HepG2 (cell line): ENCODE measurements at regions not wholly inside any gene's neighbourhood (a gene's known extent, or its start where the extent isn't known, plus 50 kb on each side); places are given as distances from the start of the nearest gene placed in this dataset.

Source experiments
- ATAC-seq: fragments of 200-7000 bp; cut with Tn5 transposase; 3 replicates; pipeline ENCODE4 v1.9.1; 2020; ENCODE audit warnings: mild to moderate bottlenecking, moderate library complexity
- BruUV-seq: library from RNA; stranded (reverse); fragments of 400-500 nt; replicated peaks from 2 replicates; lab custom pipeline; 2021; lab: Mats Ljungman, UMichigan
- CTCF ChIA-PET: fragments of 300-600 bp; formaldehyde crosslinking; extraction: SDS; loops from one replicate; lab custom pipeline; 2021; ENCODE audit warnings: low total read pairs, inconsistent platforms, low intra/inter-chr PET ratio; lab: Yijun Ruan, JAX
- POLR2A ChIA-PET: fragments of 350-600 bp; sonication (Branson Sonifier 250); formaldehyde crosslinking; loops from one replicate; lab custom pipeline; 2020; ENCODE audit warnings: antibody characterized with exemption, inconsistent platforms; lab: Yijun Ruan, JAX
- DNase-seq: peaks from one replicate; pipeline ENCODE4 v3.0.0-alpha.2; 2015; ENCODE audit warnings: low spot score
- FAIRE-seq: peaks from 3 replicates; lab custom pipeline; 2011; peaks lifted over from hg19 to GRCh38; lab: Jason Lieb, UNC
- H2AFZ ChIP-seq: one replicate; pipeline ENCODE4 v1.6.1; 2011; ENCODE audit warnings: low read length, inconsistent platforms
- H3K27ac ChIP-seq: fragments of 300-600 bp; 3 replicates; pipeline ENCODE4 v1.8.0; 2011; ENCODE audit warnings: mixed run types, mild to moderate bottlenecking, mixed read lengths, low read length, inconsistent platforms; ENCODE audit not compliant: insufficient read depth; ENCODE audit errors: extremely low read length
- H3K27me3 ChIP-seq, 2 experiments: fragments of 200-600 bp in 1 of 2; 2 replicates in 1 of 2; 3 replicates in 1 of 2; pipeline versions ENCODE4 v1.6.0 to v1.8.0; 2011; ENCODE audit warnings: low read length in 2 of 2, mild to moderate bottlenecking in 2 of 2, moderate library complexity in 2 of 2, inconsistent platforms in 1 of 2; ENCODE audit not compliant: insufficient read depth in 2 of 2, control insufficient read depth in 1 of 2
- H3K36me3 ChIP-seq, 2 experiments: fragments of 200-600 bp in 1 of 2; replicated peaks in 1 of 2; 2 replicates in 1 of 2; 3 replicates in 1 of 2; pipeline versions ENCODE4 v1.5.1 to v1.8.0; 2011; ENCODE audit warnings: low read length in 2 of 2, inconsistent platforms in 1 of 2; ENCODE audit not compliant: insufficient read depth in 2 of 2, control insufficient read depth in 1 of 2
- H3K4me1 ChIP-seq: 2 replicates; pipeline ENCODE4 v1.5.1; 2012; ENCODE audit warnings: low read length, inconsistent platforms; ENCODE audit not compliant: insufficient read depth
- H3K4me2 ChIP-seq: 2 replicates; pipeline ENCODE4 v1.6.0; 2011; ENCODE audit warnings: low read depth, low read length, inconsistent platforms
- H3K4me3 ChIP-seq, 3 experiments: fragments of 200-600 bp in 1 of 3; sonication (generic), shearing (Covaris generic) in 1 of 3; replicated peaks in 1 of 3; 2 replicates each; pipeline ENCODE4 v1.5.1; 2011 to 2016; ENCODE audit warnings: low read length in 3 of 3, inconsistent platforms in 2 of 3, low read depth in 2 of 3, mild to moderate bottlenecking in 2 of 3, control low read depth in 1 of 3, mixed read lengths in 1 of 3; ENCODE audit not compliant: insufficient read depth in 1 of 3
- H3K79me2 ChIP-seq: one replicate; pipeline ENCODE4 v1.6.1; 2011; ENCODE audit warnings: low read length, inconsistent platforms; ENCODE audit not compliant: insufficient read depth
- H3K9ac ChIP-seq: 2 replicates; pipeline ENCODE4 v1.6.0; 2011; ENCODE audit warnings: mild to moderate bottlenecking, low read depth, low read length, inconsistent platforms; ENCODE audit not compliant: insufficient read depth
- H3K9me3 ChIP-seq: 2 replicates; pipeline ENCODE4 v1.5.1; 2012; ENCODE audit warnings: mild to moderate bottlenecking, low read length
- H4K20me1 ChIP-seq: 2 replicates; pipeline ENCODE4 v1.6.0; 2011; ENCODE audit warnings: inconsistent platforms, mild to moderate bottlenecking, low read length, moderate library complexity; ENCODE audit not compliant: insufficient read depth
- ARNT2 ChIP-seq: sonication (generic); formaldehyde crosslinking; IDR thresholded peaks from 2 replicates; pipeline ENCODE4 v1.8.0; 2022; ENCODE audit warnings: mild to moderate bottlenecking, low read depth, missing genetic modification reagents, moderate library complexity
- CCAR2 ChIP-seq: fragments of 200-400 bp; formaldehyde crosslinking; optimal IDR thresholded peaks from 2 replicates; pipeline ENCODE3; 2018; ENCODE audit warnings: low read depth, mild to moderate bottlenecking, low read length, moderate library complexity
- CEBPB ChIP-seq: IDR thresholded peaks from 2 replicates; pipeline ENCODE4 v1.6.1; 2011; ENCODE audit warnings: low read depth, low read length, improper control_type of control experiment, borderline replicate concordance
- ETV5 ChIP-seq: IDR thresholded peaks from 2 replicates; pipeline ENCODE4 v1.6.1; 2018; ENCODE audit warnings: missing biosample characterization, missing genetic modification reagents, inconsistent platforms, borderline replicate concordance
- NFRKB ChIP-seq: fragments of 450-650 bp; IDR thresholded peaks from 2 replicates; pipeline ENCODE4 v1.6.1; 2017
- ONECUT2 ChIP-seq: sonication (generic); formaldehyde crosslinking; IDR thresholded peaks from 2 replicates; pipeline ENCODE4 v1.4.0; 2020; ENCODE audit warnings: missing genetic modification reagents
- RERE ChIP-seq: IDR thresholded peaks from 2 replicates; pipeline ENCODE4 v1.6.1; 2016; ENCODE audit warnings: low read depth, missing genetic modification reagents, missing compliant biosample characterization
- STAG1 ChIP-seq: sonication (generic); formaldehyde crosslinking; IDR thresholded peaks from 2 replicates; pipeline ENCODE4 v1.4.0; 2020; ENCODE audit warnings: missing genetic modification reagents
- THAP9 ChIP-seq: sonication (generic); formaldehyde crosslinking; IDR thresholded peaks from 2 replicates; pipeline ENCODE4; 2020; ENCODE audit warnings: missing genetic modification reagents, mild to moderate bottlenecking, borderline replicate concordance
- ZBTB46 ChIP-seq: sonication (generic); formaldehyde crosslinking; IDR thresholded peaks from 2 replicates; pipeline ENCODE4 v1.4.0; 2020; ENCODE audit warnings: mild to moderate bottlenecking, missing genetic modification reagents, borderline replicate concordance
- ZMYM4 ChIP-seq: sonication (generic); formaldehyde crosslinking; IDR thresholded peaks from 2 replicates; pipeline ENCODE4 v1.8.1; 2023; ENCODE audit warnings: mild to moderate bottlenecking, missing genetic modification reagents
- ZNF275 ChIP-seq: sonication (generic); formaldehyde crosslinking; IDR thresholded peaks from 2 replicates; pipeline ENCODE4 v1.8.0; 2022; ENCODE audit warnings: missing genetic modification reagents, mild to moderate bottlenecking, inconsistent platforms, borderline replicate concordance
- ZSCAN31 ChIP-seq: sonication (generic); formaldehyde crosslinking; IDR thresholded peaks from 2 replicates; pipeline ENCODE4 v1.5.0; 2020; ENCODE audit warnings: low read depth, mild to moderate bottlenecking, missing genetic modification reagents
- WGBS: methylation state at CpG from one replicate; pipeline ENCODE4 v1.1.6; 2017; ENCODE audit warnings: low lambda C conversion rate; 5-methylcytosine and 5-hydroxymethylcytosine counted together
- in situ Hi-C: cut with HindIII; loops from 2 replicates; pipeline ENCODE4 v1.10.0; 2017; ENCODE audit warnings: low pct_unique_long_range_greater_than_20kb; ENCODE audit not compliant: extremely low pct_ligation_motif_present
- intact Hi-C: fragments of 100-400 bp; cut with micrococcal nuclease; formaldehyde crosslinking; loops from one replicate; pipeline ENCODE4 v1.10.0; 2022; ENCODE audit not compliant: unreplicated experiment

- TF ChIP-seq ZBTB46, result no peak
- TF ChIP-seq ONECUT2 (CRISPR knock-in tag), result no peak
- no peak for TF ChIP-seq ZNF275
- TF ChIP-seq CEBPB, result no peak
- no peak for TF ChIP-seq ARNT2 (CRISPR knock-in tag)
- TF ChIP-seq THAP9 (CRISPR knock-in tag), result no peak
Observed at GRCh38 chr11:129612447-129612961, 203.1 kb upstream of the TMEM45B start (continued).

GRCh38 chr11:129613071-129613470 is 202.6 kb upstream of the TMEM45B start:
- no peak overlapping the region for H3K9ac ChIP-seq
- no peak overlapping the region for H3K4me3 ChIP-seq
- in situ Hi-C loops (no loop called here), intact Hi-C loops (no loop called here)
- POLR2A ChIA-PET, result no interaction called here
- CTCF ChIA-PET, result no interaction called here
- H3K9me3 ChIP-seq, result no peaks in the 10 kb centered on the region
- no peak overlapping the region for H2AFZ ChIP-seq
- no peak overlapping the region for H3K27ac ChIP-seq
- no peak for ATAC-seq
- no peaks in the 10 kb centered on the region for H3K36me3 ChIP-seq
- no peak for DNase-seq
- H3K27me3 ChIP-seq, result peaks cover 0 to 29% of the 10 kb centered on the region in 2 experiments; a peak in 1 of 5 replicates
- no peak overlapping the region for H3K4me2 ChIP-seq
- no peaks in the 10 kb centered on the region for H3K79me2 ChIP-seq
- WGBS, result 31% methylated on average over 3 of the region's 3 CpGs
- no TSS peak for BruUV-seq
- no peaks in the 10 kb centered on the region for H4K20me1 ChIP-seq
- FAIRE-seq, result no peak
- no peaks in the 10 kb centered on the region for H3K4me1 ChIP-seq
- no peak for TF ChIP-seq ZMYM4 (CRISPR knock-in tag)
- 0 out of 2 replicates have a peak, but pooled peaks have one; percentile 7 for TF ChIP-seq STAG1 (CRISPR knock-in tag)
- TF ChIP-seq CCAR2, result no peak
- no peak for TF ChIP-seq ZSCAN31 (CRISPR knock-in tag)
- no peak for TF ChIP-seq ETV5 (CRISPR knock-in tag)
- TF ChIP-seq NFRKB, result no peak
- TF ChIP-seq RERE (CRISPR knock-in tag), result no peak
